ENCODE measurements at regions not wholly inside any gene's neighbourhood (a gene's known extent, or its start where the extent isn't known, plus 50 kb on each side); places are given as distances from the start of the nearest gene placed in this dataset.

DNA sequence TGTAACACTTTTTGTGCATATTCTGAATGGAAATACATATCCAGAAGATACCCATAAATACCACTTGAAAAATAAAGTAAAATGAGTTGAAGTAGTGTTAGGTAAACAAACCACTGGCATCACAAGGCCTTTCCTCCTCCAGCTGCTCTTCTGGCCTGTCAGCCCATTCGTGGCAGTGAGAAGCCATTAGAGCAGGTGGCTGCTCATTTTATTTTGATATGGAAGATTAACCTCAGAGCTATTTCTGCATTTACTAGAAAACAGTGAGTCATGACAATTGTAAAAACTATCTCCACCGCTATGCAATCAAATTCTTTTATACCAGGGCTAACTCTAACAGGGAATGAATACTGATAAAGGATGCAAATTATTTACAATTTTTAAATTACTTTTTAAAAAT, 2898.1 kb downstream of the PCDH9 start:
- TF ChIP-seq, protein P1, sequence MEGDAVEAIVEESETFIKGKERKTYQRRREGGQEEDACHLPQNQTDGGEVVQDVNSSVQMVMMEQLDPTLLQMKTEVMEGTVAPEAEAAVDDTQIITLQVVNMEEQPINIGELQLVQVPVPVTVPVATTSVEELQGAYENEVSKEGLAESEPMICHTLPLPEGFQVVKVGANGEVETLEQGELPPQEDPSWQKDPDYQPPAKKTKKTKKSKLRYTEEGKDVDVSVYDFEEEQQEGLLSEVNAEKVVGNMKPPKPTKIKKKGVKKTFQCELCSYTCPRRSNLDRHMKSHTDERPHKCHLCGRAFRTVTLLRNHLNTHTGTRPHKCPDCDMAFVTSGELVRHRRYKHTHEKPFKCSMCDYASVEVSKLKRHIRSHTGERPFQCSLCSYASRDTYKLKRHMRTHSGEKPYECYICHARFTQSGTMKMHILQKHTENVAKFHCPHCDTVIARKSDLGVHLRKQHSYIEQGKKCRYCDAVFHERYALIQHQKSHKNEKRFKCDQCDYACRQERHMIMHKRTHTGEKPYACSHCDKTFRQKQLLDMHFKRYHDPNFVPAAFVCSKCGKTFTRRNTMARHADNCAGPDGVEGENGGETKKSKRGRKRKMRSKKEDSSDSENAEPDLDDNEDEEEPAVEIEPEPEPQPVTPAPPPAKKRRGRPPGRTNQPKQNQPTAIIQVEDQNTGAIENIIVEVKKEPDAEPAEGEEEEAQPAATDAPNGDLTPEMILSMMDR (conservative IDR thresholded peaks at IDR 0.05) = no peak
- no peak for TF ChIP-seq ZFX (IDR thresholded peaks at IDR 0.05)

Data from C4-2B (cell line).